ENCODE measurements at regions not wholly inside any gene's neighbourhood (a gene's known extent, or its start where the extent isn't known, plus 50 kb on each side); places are given as distances from the start of the nearest gene placed in this dataset.

GRCh38 chr2:194264586-194264985 lies 1392.4 kb upstream of the SLC39A10 start:
- H3K9ac ChIP-seq (ENCODE audit: low read length): no peak overlapping the region
- no peaks in the 10 kb centered on the region for H3K79me2 ChIP-seq (ENCODE audit: control insufficient read depth, insufficient read depth, low read length)
- POLR2A ChIA-PET: no interaction called here
- CTCF ChIA-PET: no interaction called here
- no peak overlapping the region for H3K4me2 ChIP-seq (replicated peaks; ENCODE audit: low read depth, low read length, poor library complexity, severe bottlenecking)
- WGBS (ENCODE audit: insufficient coverage): 68% methylated on average over 4 of the region's 7 CpGs
- no peak for ATAC-seq (ENCODE audit: low read depth)
- no peak overlapping the region for H3K4me3 ChIP-seq (ENCODE audit: control extremely low read depth in 1 of 5, extremely low read depth in 1 of 5, insufficient read depth in 1 of 5, low read depth in 2 of 5, low read length in 4 of 5)
- no peaks in the 10 kb centered on the region for H3K36me3 ChIP-seq (replicated peaks in 1 of 2; ENCODE audit: control extremely low read depth in 1 of 2, control insufficient read depth in 1 of 2, extremely low read depth in 1 of 2, insufficient read depth in 2 of 2, low read length in 1 of 2)
- no peaks in the 10 kb centered on the region for H3K4me1 ChIP-seq (ENCODE audit: control insufficient read depth in 2 of 2, insufficient read depth in 2 of 2, low read length in 2 of 2)
- no peak for DNase-seq
- no peaks in the 10 kb centered on the region for H3K27me3 ChIP-seq (replicated peaks in 1 of 4; ENCODE audit: control extremely low read depth in 1 of 4, control insufficient read depth in 3 of 4, insufficient read depth in 4 of 4, low read length in 3 of 4)
- H3K27ac ChIP-seq (ENCODE audit: low read length in 2 of 2): no peak overlapping the region
- Mint-ChIP-seq H3K9me3 (ENCODE audit: insufficient read depth) (no peaks in the 10 kb centered on the region), H3K27ac (no peak overlapping the region), H3K4me3 (no peak overlapping the region), H3K4me1 (no peaks in the 10 kb centered on the region), H3K27me3 (no peaks in the 10 kb centered on the region)
- intact Hi-C loops (cut with micrococcal nuclease): no loop called here
- H3K9me3 ChIP-seq (ENCODE audit: control extremely low read depth in 1 of 3, control insufficient read depth in 2 of 3, insufficient read depth in 1 of 3, low read length in 2 of 3): peaks cover 0 to 1% (median 0%) of the 10 kb centered on the region in 3 donors
- no peak for TF ChIP-seq EZH2 (IDR thresholded peaks at IDR 0.05; ENCODE audit: borderline replicate concordance, insufficient read depth, low read depth, low read length, poor library complexity, severe bottlenecking)
- no peak overlapping the region for H2AFZ ChIP-seq (ENCODE audit: insufficient read depth, low read depth, low read length, poor library complexity, severe bottlenecking)
- no peaks in the 10 kb centered on the region for H4K20me1 ChIP-seq (ENCODE audit: control insufficient read depth, insufficient read depth, low read length, poor library complexity, severe bottlenecking)

GRCh38 chr2:194260185-194260584 lies 1396.8 kb upstream of the SLC39A10 start:
- no peak overlapping the region for H3K9ac ChIP-seq (ENCODE audit: low read length)
- H3K4me2 ChIP-seq (replicated peaks; ENCODE audit: low read depth, low read length, poor library complexity, severe bottlenecking): no peak overlapping the region
- DNase-seq (no peak), ATAC-seq (ENCODE audit: low read depth) (no peak)
- no peak overlapping the region for H3K27ac ChIP-seq (ENCODE audit: low read length in 2 of 2)
- no peaks in the 10 kb centered on the region for H3K27me3 ChIP-seq (replicated peaks in 1 of 4; ENCODE audit: control extremely low read depth in 1 of 4, control insufficient read depth in 3 of 4, insufficient read depth in 4 of 4, low read length in 3 of 4)
- Mint-ChIP-seq H3K27me3 (no peaks in the 10 kb centered on the region), H3K27ac (no peak overlapping the region), H3K4me1 (no peaks in the 10 kb centered on the region), H3K4me3 (no peak overlapping the region), H3K9me3 (ENCODE audit: insufficient read depth) (no peaks in the 10 kb centered on the region)
- no peaks in the 10 kb centered on the region for H3K79me2 ChIP-seq (ENCODE audit: control insufficient read depth, insufficient read depth, low read length)
- H3K4me3 ChIP-seq (ENCODE audit: control extremely low read depth in 1 of 5, extremely low read depth in 1 of 5, insufficient read depth in 1 of 5, low read depth in 2 of 5, low read length in 4 of 5): no peak overlapping the region
- ChIA-PET CTCF (no interaction called here), POLR2A (no interaction called here)
- intact Hi-C loops (cut with micrococcal nuclease): no loop called here
- no peak for TF ChIP-seq EZH2 (IDR thresholded peaks at IDR 0.05; ENCODE audit: borderline replicate concordance, insufficient read depth, low read depth, low read length, poor library complexity, severe bottlenecking)
- H3K36me3 ChIP-seq (replicated peaks in 1 of 2; ENCODE audit: control extremely low read depth in 1 of 2, control insufficient read depth in 1 of 2, extremely low read depth in 1 of 2, insufficient read depth in 2 of 2, low read length in 1 of 2): no peaks in the 10 kb centered on the region
- H3K9me3 ChIP-seq (ENCODE audit: control extremely low read depth in 1 of 3, control insufficient read depth in 2 of 3, insufficient read depth in 1 of 3, low read length in 2 of 3): peaks cover 0 to under 1% (median 0%) of the 10 kb centered on the region in 3 donors
- no peaks in the 10 kb centered on the region for H3K4me1 ChIP-seq (ENCODE audit: control insufficient read depth in 2 of 2, insufficient read depth in 2 of 2, low read length in 2 of 2)
- H4K20me1 ChIP-seq (ENCODE audit: control insufficient read depth, insufficient read depth, low read length, poor library complexity, severe bottlenecking): no peaks in the 10 kb centered on the region
- no peak overlapping the region for H2AFZ ChIP-seq (ENCODE audit: insufficient read depth, low read depth, low read length, poor library complexity, severe bottlenecking)
- no CpG with 5 or more reads among the region's 1 CpG for WGBS (ENCODE audit: insufficient coverage)

All from B cell (primary cell).